NT2/D1 (cell line): ENCODE measurements at regions not wholly inside any gene's neighbourhood (a gene's known extent, or its start where the extent isn't known, plus 50 kb on each side); places are given as distances from the start of the nearest gene placed in this dataset.

Experiments
- DNase-seq: peaks from one replicate; pipeline ENCODE4 v3.0.0-alpha.2; 2011; ENCODE audit warnings: low read depth, low spot score
- H3K27me3 ChIP-seq: 2 replicates; pipeline ENCODE4 v1.6.0; 2011; ENCODE audit warnings: mild to moderate bottlenecking; ENCODE audit not compliant: insufficient read length, insufficient read depth
- H3K36me3 ChIP-seq: 2 replicates; pipeline ENCODE4 v1.6.1; 2011; ENCODE audit warnings: mild to moderate bottlenecking, low read length, mixed read lengths; ENCODE audit not compliant: insufficient read depth, insufficient read length
- H3K4me1 ChIP-seq: 2 replicates; pipeline ENCODE4 v1.5.1; 2011; ENCODE audit not compliant: insufficient read depth, insufficient read length
- H3K4me3 ChIP-seq: 2 replicates; pipeline ENCODE4 v1.5.1; 2011; ENCODE audit warnings: low read depth; ENCODE audit not compliant: insufficient read length
- H3K9ac ChIP-seq: 2 replicates; pipeline ENCODE4 v1.6.0; 2011; ENCODE audit warnings: low read depth; ENCODE audit not compliant: insufficient read length
- H3K9me3 ChIP-seq: 2 replicates; pipeline ENCODE4 v1.5.1; 2011; ENCODE audit warnings: mild to moderate bottlenecking, low read length; ENCODE audit not compliant: insufficient read depth
- SUZ12 ChIP-seq: IDR thresholded peaks from 2 replicates; pipeline ENCODE4 v1.6.1; 2011; ENCODE audit not compliant: insufficient read length, insufficient read depth; ENCODE audit errors: extremely low read depth
- YY1 ChIP-seq: IDR thresholded peaks from 2 replicates; pipeline ENCODE4 v1.6.1; 2011; ENCODE audit not compliant: insufficient read length, insufficient read depth
- ZNF274 ChIP-seq: IDR thresholded peaks from 2 replicates; pipeline ENCODE4 v1.6.1; 2011; ENCODE audit warnings: mild to moderate bottlenecking, low read depth, low read length

DNA sequence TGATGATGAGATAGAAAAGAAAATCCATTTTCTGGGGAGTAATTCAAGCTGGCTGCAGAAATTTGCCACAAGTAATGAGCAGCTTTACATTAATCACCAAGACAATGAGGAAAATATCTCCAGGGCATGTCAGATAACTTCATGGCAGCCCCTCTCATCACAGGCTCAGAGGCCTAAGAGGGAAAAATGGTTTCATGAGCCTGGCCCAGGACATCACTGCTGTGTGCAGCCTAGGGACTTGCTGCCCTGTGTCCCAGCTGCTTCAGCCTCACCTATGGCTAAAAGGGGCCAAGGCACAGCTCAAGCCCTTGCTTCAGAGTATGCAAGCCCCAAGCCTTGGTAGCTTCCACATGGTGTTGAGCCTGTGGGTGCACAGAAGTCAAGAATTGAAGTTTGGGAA is 161.7 kb downstream of the OPA1 start:
- H3K27me3 ChIP-seq = no peaks in the 10 kb centered on the region
- no peaks in the 10 kb centered on the region for H3K36me3 ChIP-seq
- H3K9ac ChIP-seq = no peak overlapping the region
- no peak for TF ChIP-seq SUZ12
- no peak for TF ChIP-seq ZNF274
- no peak for TF ChIP-seq YY1
- no peak overlapping the region for H3K4me3 ChIP-seq
- no peaks in the 10 kb centered on the region for H3K4me1 ChIP-seq
- H3K9me3 ChIP-seq = peaks cover 47% of the 10 kb centered on the region
- no peak for DNase-seq

DNA sequence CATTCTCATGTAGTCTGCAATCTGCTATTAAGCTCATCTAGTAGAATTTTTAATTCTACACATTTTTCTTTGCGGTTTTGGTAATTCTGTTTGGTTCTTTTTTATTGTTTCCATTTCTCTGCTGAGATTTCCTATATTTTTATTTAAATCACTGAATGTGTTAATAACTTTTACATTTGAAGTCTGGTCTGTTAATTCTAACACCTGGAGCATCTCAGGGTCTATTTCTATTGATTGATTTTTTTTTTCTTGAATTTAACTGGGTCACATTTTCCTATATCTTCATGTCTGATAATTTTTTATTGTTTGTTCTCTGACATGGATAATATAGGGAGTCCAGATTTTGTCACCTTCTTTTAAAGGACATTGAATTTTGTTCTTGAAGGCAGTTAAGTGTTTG is 163.5 kb downstream of the OPA1 start:
- no peak overlapping the region for H3K9ac ChIP-seq
- H3K4me1 ChIP-seq = no peaks in the 10 kb centered on the region
- peaks cover 47% of the 10 kb centered on the region for H3K9me3 ChIP-seq
- no peaks in the 10 kb centered on the region for H3K36me3 ChIP-seq
- H3K4me3 ChIP-seq = no peak overlapping the region
- TF ChIP-seq ZNF274 = no peak
- no peak for TF ChIP-seq SUZ12
- no peak for TF ChIP-seq YY1
- H3K27me3 ChIP-seq = no peaks in the 10 kb centered on the region
- no peak for DNase-seq

DNA sequence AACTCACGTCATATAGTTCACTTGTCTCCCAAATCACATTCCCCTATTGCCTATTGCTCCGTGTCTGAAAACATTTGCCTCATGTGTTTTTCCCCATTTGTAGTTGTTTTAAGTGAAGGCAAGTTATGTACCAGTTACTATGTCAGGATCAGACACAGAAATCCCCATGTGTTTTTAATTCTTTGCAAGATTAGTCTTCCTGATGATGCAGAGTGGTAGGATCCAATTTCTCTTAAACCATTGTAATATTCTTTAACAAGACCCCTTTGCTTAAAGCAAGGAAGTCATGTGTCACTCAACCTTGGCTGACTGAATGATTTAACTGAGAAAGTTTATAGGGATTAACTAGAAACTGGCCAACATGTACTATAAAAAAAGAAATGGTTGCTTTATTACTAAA is 164.4 kb downstream of the OPA1 start:
- no peaks in the 10 kb centered on the region for H3K36me3 ChIP-seq
- TF ChIP-seq ZNF274 = no peak
- no peak for TF ChIP-seq SUZ12
- no peak for TF ChIP-seq YY1
- H3K27me3 ChIP-seq = no peaks in the 10 kb centered on the region
- no peaks in the 10 kb centered on the region for H3K4me1 ChIP-seq
- DNase-seq = no peak
- H3K9ac ChIP-seq = no peak overlapping the region
- H3K4me3 ChIP-seq = no peak overlapping the region
- peaks cover 47% of the 10 kb centered on the region for H3K9me3 ChIP-seq

DNA sequence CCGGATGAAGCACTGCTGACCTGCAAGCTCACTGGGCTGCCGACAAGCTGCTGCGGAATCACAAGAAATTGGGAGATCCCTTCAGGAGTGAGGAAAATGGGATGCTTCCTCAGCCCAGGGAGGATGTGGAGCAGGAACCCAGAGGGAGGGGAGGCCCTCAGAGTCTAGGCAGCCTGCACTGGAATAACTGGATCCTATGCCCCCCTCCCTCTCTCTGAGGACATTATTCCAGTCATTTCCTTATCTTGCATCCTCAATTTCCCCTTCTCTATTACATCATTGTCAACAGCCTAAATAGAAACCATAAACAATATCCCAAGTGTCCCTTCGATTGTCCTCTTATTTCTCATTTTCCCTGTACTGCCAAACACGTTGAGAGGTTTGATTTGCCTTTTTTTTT is 169.0 kb downstream of the OPA1 start:
- Histone ChIP-seq H3K4me3 (no peak overlapping the region), H3K4me1 (no peaks in the 10 kb centered on the region), H3K36me3 (no peaks in the 10 kb centered on the region), H3K9ac (no peak overlapping the region), H3K27me3 (no peaks in the 10 kb centered on the region), H3K9me3 (peaks cover 12% of the 10 kb centered on the region)
- TF ChIP-seq ZNF274 (no peak), SUZ12 (no peak), YY1 (no peak)
- DNase-seq = no peak

DNA sequence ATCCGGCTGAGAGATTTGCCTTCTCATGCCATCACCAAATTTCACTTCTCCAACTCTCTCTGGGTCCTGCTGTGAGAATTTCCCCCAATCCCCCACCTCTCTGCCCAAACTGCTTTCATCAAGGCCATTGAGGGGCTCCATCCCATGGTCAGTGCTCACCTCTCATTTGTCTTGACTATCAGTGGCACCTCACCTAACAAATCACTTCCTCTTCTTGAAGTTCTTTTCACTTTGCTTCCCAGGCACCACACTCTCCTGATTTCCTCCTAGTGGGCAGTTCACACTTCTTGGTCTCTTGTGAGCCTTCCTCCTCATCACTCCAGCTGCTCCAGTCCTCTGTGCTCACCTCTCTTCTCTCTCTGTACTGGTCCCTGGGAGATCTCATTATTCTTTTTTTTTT is 169.6 kb downstream of the OPA1 start:
- Histone ChIP-seq H3K4me1 (no peaks in the 10 kb centered on the region), H3K36me3 (no peaks in the 10 kb centered on the region), H3K9me3 (peaks cover 6% of the 10 kb centered on the region), H3K9ac (no peak overlapping the region), H3K4me3 (no peak overlapping the region), H3K27me3 (no peaks in the 10 kb centered on the region)
- DNase-seq = no peak
- TF ChIP-seq YY1 (no peak), SUZ12 (no peak), ZNF274 (no peak)

DNA sequence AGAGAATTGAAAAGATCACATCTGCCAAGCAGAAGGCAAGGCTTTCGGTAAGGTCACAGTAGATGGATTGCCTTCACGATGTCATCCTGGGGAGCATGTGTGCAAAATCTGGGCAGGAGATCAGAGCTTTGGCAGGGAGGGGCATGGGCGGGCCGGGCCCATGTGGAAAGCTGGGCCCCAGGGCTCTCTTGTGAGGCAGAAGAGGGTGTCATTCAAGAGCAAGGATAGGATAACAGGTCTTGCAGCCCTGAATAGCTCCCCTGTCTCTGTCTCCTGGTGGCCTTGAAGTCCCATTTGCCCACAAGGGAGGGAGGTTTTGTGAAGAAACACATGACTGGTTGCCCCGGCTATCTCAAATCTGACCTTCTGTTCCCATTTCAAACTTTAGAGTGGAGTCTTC is 172.0 kb downstream of the OPA1 start:
- no peak for TF ChIP-seq YY1
- no peak for TF ChIP-seq SUZ12
- TF ChIP-seq ZNF274 = no peak
- Histone ChIP-seq H3K4me3 (no peak overlapping the region), H3K4me1 (no peaks in the 10 kb centered on the region), H3K9me3 (no peaks in the 10 kb centered on the region), H3K9ac (no peak overlapping the region), H3K36me3 (no peaks in the 10 kb centered on the region), H3K27me3 (no peaks in the 10 kb centered on the region)
- DNase-seq = no peak

DNA sequence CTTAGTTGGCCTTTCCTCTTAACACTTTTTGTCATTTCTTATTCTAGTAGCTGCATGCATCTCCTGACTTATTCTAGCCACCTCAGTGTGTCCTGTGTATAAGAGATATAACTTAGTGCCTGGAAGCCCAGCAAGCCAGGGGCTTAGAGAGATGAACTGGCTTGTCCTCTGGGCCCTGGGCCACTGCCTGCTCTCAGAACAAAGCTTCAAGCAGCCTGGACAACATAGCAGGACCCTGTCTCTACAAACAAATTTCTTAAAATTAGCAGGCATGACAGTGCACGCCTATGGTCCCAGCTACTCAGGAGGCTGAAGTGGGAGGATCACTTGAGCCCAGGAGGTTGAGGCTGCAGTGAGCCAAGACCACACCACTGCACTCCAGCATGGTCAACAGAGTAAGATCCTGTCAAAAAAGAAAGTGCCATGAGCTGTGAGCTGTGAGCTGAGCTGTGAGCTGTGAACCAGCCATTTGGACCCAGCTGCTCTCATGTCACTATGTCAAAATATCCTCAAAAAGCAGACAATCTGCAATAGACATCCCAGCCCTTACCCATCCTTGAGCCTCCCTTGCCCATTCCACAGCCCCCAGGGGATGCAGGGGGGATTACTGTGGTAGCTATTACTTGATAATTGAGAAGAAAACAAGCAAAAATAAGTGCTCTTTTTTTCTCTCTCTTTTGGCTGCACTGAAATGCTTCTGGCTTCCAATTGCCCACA is 174.5 kb downstream of the OPA1 start:
- H3K9me3 ChIP-seq = peaks cover 6% of the 10 kb centered on the region; the same call in 1 of the 2 replicates
- TF ChIP-seq YY1 (no peak), ZNF274 (no peak), SUZ12 (no peak)

More for the DNA sequence above, 174.5 kb downstream of the OPA1 start:
- H3K4me3 ChIP-seq = no peak overlapping the region
- H3K4me1 ChIP-seq = no peaks in the 10 kb centered on the region
- no peak overlapping the region for H3K9ac ChIP-seq
- H3K36me3 ChIP-seq = no peaks in the 10 kb centered on the region
- peaks cover 2% of the 10 kb centered on the region for H3K27me3 ChIP-seq
- no peak for DNase-seq
